GM19238 (cell line): ENCODE measurements at regions not wholly inside any gene's neighbourhood (a gene's known extent, or its start where the extent isn't known, plus 50 kb on each side); places are given as distances from the start of the nearest gene placed in this dataset.

Source experiments
- DNase-seq: peaks from one replicate; pipeline ENCODE4 v3.0.0; 2011; ENCODE audit warnings: low spot score; ENCODE audit not compliant: insufficient read length

- DNase-seq, result no peak
Measured at GRCh38 chr1:232110281-232111090, 483.9 kb downstream of the DISC1 start.

- DNase-seq, result no peak
Measured at GRCh38 chr1:232109391-232109790, 482.8 kb downstream of the DISC1 start.

DNA sequence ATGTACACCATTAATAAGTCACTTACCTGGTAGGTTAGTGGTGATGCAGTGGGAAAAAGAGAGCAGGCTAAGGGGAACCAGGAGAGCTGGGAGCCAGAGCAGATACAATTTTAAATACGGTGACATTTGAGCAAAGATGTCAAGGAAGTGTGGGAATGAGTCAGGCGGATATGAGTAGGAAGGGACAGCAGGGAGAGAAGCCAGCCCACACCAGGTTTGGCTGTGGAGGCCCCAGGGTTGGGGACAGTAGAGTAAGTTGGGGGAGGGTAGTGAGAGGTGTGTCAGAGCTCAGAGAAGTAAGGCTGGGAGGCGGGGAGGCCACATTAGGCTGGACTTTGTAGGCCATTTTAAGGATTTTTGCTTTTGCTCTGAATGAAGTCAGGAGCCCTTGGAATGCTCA lies 482.0 kb downstream of the DISC1 start:
- no peak for DNase-seq

DNA sequence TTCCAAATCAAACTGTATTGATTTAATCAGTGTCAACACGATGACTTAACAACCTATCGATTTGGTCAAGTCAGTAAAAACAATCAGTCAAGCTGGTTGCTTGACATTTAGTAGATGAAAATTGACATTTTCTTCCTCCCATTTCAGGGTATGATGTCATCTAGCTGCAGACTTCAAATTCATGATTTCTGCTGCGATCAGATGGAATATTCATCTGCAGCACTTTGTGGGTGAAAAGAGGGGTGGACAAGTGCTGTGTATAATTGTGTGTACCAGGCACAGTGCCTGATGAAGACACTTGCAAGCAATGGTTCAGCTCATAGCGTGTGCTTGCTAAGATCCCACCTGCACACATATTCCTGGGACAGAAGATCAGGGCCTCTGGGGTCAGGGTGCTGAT lies 479.8 kb downstream of the DISC1 start:
- DNase-seq, result no peak

DNA sequence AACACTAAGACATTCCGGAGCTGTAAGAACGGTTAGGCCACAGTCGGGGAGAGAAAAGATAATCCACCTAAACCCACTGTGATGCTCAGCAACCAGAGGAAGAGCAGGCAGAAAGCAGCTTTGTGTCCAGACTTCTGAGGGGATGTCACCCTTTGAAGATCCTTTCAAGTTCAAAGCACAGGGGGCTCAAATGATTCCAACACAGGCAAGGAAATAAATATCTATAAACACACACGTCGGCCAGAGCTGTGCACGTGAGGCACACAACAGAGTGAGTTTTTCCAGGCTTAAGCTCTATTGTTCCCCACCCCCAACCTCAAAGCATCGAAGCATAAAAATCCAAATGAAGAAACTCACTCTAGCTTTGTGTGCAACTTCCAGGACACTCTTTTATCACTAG lies 479.0 kb downstream of the DISC1 start:
- DNase-seq, result no peak

DNA sequence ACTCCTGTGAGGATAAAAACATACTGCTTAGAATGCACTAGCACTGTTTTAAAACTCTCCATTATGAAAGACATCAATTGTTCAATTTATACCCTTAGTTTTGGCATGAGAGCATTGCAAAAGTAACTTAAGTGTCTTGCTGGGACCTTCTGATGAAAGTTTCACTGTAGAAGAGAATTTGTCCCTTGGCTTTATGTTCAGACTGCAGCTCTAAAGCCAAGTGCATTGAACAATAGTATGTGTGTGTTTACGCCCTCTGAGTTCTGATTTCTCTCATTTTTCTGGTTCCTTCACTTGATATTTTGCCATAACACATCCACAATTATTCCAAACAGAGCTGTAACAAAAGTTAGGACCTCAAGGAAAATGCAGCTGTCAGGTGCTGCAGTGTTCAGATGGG lies 474.6 kb downstream of the DISC1 start:
- no peak for DNase-seq

GRCh38 chr1:232096751-232097150 lies 470.2 kb downstream of the DISC1 start:
- no peak for DNase-seq
